ENCODE measurements at regions not wholly inside any gene's neighbourhood (a gene's known extent, or its start where the extent isn't known, plus 50 kb on each side); places are given as distances from the start of the nearest gene placed in this dataset.

DNA sequence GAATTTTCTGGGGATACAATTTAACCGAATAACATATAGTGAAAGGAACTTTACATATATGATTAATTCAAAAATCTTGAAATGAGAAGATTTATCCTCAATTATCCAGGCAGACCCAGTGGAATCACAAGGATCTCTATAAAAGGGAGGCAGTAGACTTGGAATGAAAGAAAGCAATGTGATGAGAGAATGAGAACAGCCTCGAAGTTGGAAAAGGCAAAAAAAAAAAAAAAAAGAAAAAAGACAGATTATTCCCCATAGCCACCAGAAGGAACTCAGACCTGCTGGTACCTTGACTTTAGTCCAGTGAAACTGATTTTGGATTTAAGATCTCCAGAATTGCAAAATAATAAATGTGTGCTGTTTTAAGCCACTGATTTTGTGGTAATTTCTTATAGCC is 416.3 kb upstream of the OR4E1 start:
- no peak for TF ChIP-seq POLR2AphosphoS5 (IDR thresholded peaks at IDR 0.05)
- no peak for TF ChIP-seq POLR2A (IDR thresholded peaks at IDR 0.05)
- TF ChIP-seq, protein P1, sequence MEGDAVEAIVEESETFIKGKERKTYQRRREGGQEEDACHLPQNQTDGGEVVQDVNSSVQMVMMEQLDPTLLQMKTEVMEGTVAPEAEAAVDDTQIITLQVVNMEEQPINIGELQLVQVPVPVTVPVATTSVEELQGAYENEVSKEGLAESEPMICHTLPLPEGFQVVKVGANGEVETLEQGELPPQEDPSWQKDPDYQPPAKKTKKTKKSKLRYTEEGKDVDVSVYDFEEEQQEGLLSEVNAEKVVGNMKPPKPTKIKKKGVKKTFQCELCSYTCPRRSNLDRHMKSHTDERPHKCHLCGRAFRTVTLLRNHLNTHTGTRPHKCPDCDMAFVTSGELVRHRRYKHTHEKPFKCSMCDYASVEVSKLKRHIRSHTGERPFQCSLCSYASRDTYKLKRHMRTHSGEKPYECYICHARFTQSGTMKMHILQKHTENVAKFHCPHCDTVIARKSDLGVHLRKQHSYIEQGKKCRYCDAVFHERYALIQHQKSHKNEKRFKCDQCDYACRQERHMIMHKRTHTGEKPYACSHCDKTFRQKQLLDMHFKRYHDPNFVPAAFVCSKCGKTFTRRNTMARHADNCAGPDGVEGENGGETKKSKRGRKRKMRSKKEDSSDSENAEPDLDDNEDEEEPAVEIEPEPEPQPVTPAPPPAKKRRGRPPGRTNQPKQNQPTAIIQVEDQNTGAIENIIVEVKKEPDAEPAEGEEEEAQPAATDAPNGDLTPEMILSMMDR (IDR thresholded peaks at IDR 0.05) = no peak
